ENCODE measurements at regions not wholly inside any gene's neighbourhood (a gene's known extent, or its start where the extent isn't known, plus 50 kb on each side); places are given as distances from the start of the nearest gene placed in this dataset.

DNA sequence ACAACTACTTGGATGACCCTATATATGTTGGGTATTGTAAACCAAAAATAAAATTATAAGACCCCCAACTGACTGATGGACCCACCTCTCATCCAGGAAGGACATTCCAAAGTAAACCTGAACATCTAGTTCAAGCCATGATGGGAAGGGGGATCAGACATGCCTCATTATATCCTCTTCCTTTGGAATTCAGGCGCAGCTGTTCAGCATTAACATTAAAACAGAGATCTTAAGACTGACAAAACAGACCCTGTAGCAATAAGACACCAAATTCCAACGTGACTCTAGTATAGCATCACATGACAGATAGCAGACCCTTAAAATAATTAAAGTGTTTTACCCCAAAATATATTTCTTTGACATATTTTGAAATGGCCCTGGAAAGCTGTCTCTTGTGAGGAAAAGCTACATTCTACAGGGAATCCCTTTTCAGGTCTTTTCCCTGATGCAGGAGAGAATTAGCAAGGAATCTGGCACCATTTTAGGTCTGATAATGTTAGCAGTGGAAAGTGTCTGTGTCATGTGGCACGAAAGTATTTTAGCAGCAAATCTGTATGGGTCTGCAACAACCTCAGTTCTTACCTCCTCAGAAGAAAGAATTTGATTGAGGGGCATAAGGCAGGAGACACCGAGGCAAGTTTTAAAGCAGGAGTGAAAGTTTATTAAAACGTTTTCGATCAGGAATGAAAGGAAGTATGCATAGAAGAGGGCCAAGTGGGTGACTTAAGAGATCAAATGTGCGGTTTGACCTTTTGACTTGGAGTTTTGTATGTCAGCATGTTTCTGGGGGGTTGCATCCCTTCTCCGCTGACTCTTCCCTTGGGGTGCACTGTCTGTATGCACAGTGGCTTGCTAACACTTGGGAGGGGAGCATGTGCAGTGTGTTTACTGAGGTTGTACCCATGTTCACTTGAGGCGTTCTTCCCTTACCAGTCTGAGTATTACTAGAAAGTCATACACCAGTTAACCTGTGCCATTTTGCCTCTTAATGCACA, 236.6 kb upstream of the PPP1R3A start:
- Mint-ChIP-seq H3K9me3 (no peaks in the 10 kb centered on the region), H3K27ac (peak overlapping the region; percentile 72), H3K4me3 (no peak overlapping the region), H3K27me3 (ENCODE audit: low read depth, poor library complexity) (no peaks in the 10 kb centered on the region), H3K4me1 (peaks cover 10% of the 10 kb centered on the region), H3K36me3 (ENCODE audit: low read depth) (no peaks in the 10 kb centered on the region)
- TF ChIP-seq CTCF (IDR thresholded peaks at IDR 0.05): no peak
- DNase-seq: no peak

- Mint-ChIP-seq H3K9me3 (no peaks in the 10 kb centered on the region), H3K27me3 (ENCODE audit: low read depth, poor library complexity) (no peaks in the 10 kb centered on the region), H3K27ac (no peak overlapping the region), H3K4me3 (no peak overlapping the region), H3K4me1 (peaks cover 10% of the 10 kb centered on the region), H3K36me3 (ENCODE audit: low read depth) (no peaks in the 10 kb centered on the region)
- TF ChIP-seq CTCF (IDR thresholded peaks at IDR 0.05): no peak
- DNase-seq: no peak
Measured at GRCh38 chr7:114153700-114154099, 234.9 kb upstream of the PPP1R3A start.

DNA sequence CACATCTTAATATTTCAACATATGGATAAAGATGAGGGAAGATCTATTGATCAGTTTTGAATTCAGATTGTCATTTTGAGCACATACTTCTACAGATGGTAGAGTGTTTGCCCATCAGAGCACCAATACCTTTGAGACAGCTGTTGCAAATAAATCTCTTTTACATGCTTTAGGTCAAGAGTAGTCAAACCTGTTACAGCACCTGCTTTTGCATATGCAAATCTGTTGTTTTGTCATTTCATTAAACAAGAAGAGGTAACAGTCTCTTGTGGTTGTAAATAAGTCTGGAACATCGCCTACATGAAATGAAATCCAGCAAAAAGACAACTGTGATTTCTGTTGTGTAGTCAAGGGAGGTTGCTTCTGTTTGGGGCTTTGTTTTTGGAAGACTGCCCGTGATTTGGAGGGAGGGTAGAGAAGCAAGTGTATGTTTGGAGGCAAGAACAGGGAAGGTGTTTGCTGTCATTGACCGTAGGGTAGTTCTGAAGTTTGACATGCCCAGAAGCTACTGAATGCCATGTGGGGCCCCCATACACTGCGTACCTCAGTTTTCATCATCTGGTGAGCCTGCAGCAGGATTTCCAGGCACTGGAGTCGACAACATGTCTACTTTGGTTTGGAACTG, 233.6 kb upstream of the PPP1R3A start:
- DNase-seq: no peak
- no peak for TF ChIP-seq CTCF (IDR thresholded peaks at IDR 0.05)
- no peak overlapping the region for H3K4me3 Mint-ChIP-seq
- H3K27me3 Mint-ChIP-seq (ENCODE audit: low read depth, poor library complexity): no peaks in the 10 kb centered on the region
- H3K4me1 Mint-ChIP-seq: peaks cover 10% of the 10 kb centered on the region
- H3K9me3 Mint-ChIP-seq: no peaks in the 10 kb centered on the region
- H3K36me3 Mint-ChIP-seq (ENCODE audit: low read depth): no peaks in the 10 kb centered on the region
- H3K27ac Mint-ChIP-seq: no peak overlapping the region

- H3K27ac Mint-ChIP-seq: no peak overlapping the region
- no peak overlapping the region for H3K4me3 Mint-ChIP-seq
- H3K4me1 Mint-ChIP-seq: peaks cover 10% of the 10 kb centered on the region
- DNase-seq: no peak
- no peaks in the 10 kb centered on the region for H3K27me3 Mint-ChIP-seq (ENCODE audit: low read depth, poor library complexity)
- H3K36me3 Mint-ChIP-seq (ENCODE audit: low read depth): no peaks in the 10 kb centered on the region
- no peak for TF ChIP-seq CTCF (IDR thresholded peaks at IDR 0.05)
- H3K9me3 Mint-ChIP-seq: no peaks in the 10 kb centered on the region
Measured at GRCh38 chr7:114151777-114152176, 233.0 kb upstream of the PPP1R3A start.

DNA sequence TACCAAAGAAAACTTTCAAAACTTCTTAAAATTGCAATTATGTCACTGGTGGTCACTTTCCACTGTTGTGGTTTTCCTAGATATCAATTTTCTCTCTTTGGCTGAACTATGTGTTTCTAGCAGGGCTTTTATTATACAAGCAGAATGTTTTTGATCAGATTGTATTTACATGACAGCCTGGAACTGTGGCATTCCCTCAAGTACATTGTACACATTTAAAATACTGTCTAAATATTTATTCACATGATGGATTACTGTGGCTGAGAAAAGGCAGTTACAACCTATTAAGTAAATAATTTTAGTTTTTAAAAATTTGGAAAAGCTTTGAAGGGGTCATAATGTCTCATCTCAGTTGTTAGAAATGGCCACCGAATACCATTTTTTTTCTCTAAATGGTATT, 231.9 kb upstream of the PPP1R3A start:
- Mint-ChIP-seq H3K27me3 (ENCODE audit: low read depth, poor library complexity) (no peaks in the 10 kb centered on the region), H3K27ac (no peak overlapping the region), H3K9me3 (no peaks in the 10 kb centered on the region), H3K4me3 (no peak overlapping the region), H3K36me3 (ENCODE audit: low read depth) (no peaks in the 10 kb centered on the region), H3K4me1 (peaks cover 8% of the 10 kb centered on the region)
- no peak for TF ChIP-seq CTCF (IDR thresholded peaks at IDR 0.05)
- no peak for DNase-seq
